PC-9 (cell line): ENCODE measurements at regions not wholly inside any gene's neighbourhood (a gene's known extent, or its start where the extent isn't known, plus 50 kb on each side); places are given as distances from the start of the nearest gene placed in this dataset.

Experiments used
- BruUV-seq: library from RNA; stranded (reverse); fragments of 400-500 nt; replicated peaks from 2 replicates; lab custom pipeline; 2021; lab: Mats Ljungman, UMichigan
- CTCF ChIA-PET: fragments of 300-600 bp; sonication (Branson Sonifier 250); formaldehyde crosslinking; loops from one replicate; lab custom pipeline; 2022; ENCODE audit warnings: antibody characterized with exemption; lab: Charles Lee
- POLR2A ChIA-PET: fragments of 300-600 bp; sonication (Branson Sonifier 250); formaldehyde crosslinking; loops from one replicate; lab custom pipeline; 2022; ENCODE audit warnings: antibody characterized with exemption; ENCODE audit not compliant: unreplicated experiment; lab: Charles Lee
- DNase-seq, 2 experiments: peaks; one replicate each; pipeline versions ENCODE4 v3.0.0 to v3.0.0-alpha.2; 2015 to 2022; ENCODE audit warnings: mixed read lengths in 1 of 2
- H2AFZ ChIP-seq: fragments of 200-600 bp; sonication (generic); 2 replicates; pipeline ENCODE4 v1.8.1; 2017; ENCODE audit warnings: antibody characterized with exemption
- H3F3A ChIP-seq: fragments of 200-600 bp; sonication (generic); 2 replicates; pipeline ENCODE4 v1.8.1; 2017; ENCODE audit warnings: antibody characterized with exemption, mild to moderate bottlenecking, low read depth; ENCODE audit not compliant: insufficient read depth
- H3K27ac ChIP-seq: fragments of 200-600 bp; sonication (generic); 2 replicates; pipeline ENCODE4 v1.6.1; 2016; ENCODE audit warnings: mixed run types
- H3K27me3 ChIP-seq: fragments of 200-600 bp; sonication (generic); 2 replicates; pipeline ENCODE4 v1.6.1; 2016; ENCODE audit warnings: low read depth, mixed run types; ENCODE audit not compliant: insufficient read depth
- H3K36me3 ChIP-seq: fragments of 200-600 bp; sonication (generic); 2 replicates; pipeline ENCODE4 v1.6.1; 2016; ENCODE audit warnings: low read depth, mixed run types
- H3K4me1 ChIP-seq: fragments of 200-600 bp; sonication (generic); replicated peaks from 2 replicates; pipeline ENCODE4 v1.6.1; 2016; ENCODE audit warnings: mixed run types; ENCODE audit not compliant: insufficient read depth
- H3K4me2 ChIP-seq: fragments of 200-600 bp; sonication (generic); 2 replicates; pipeline ENCODE4 v1.6.1; 2017; ENCODE audit warnings: mixed run types
- H3K4me3 ChIP-seq: fragments of 200-600 bp; sonication (generic); 2 replicates; pipeline ENCODE4 v1.6.1; 2016; ENCODE audit warnings: mixed run types
- H3K79me2 ChIP-seq: fragments of 200-600 bp; sonication (generic); 2 replicates; pipeline ENCODE4 v1.6.1; 2017; ENCODE audit warnings: low read depth, mixed run types
- H3K9me2 ChIP-seq: fragments of 200-600 bp; sonication (generic); 2 replicates; pipeline ENCODE4 v1.8.1; 2017; ENCODE audit warnings: mild to moderate bottlenecking; ENCODE audit not compliant: insufficient read depth
- H3K9me3 ChIP-seq: fragments of 200-600 bp; sonication (generic); 2 replicates; pipeline ENCODE4 v1.8.1; 2016; ENCODE audit warnings: low read depth; ENCODE audit not compliant: insufficient read depth
- H4K20me1 ChIP-seq: fragments of 200-600 bp; sonication (generic); 2 replicates; pipeline ENCODE4 v1.8.1; 2017; ENCODE audit not compliant: insufficient read depth
- CTCF ChIP-seq: fragments of 200-600 bp; sonication (generic); conservative IDR thresholded peaks from 2 replicates; pipeline ENCODE4 v1.6.1; 2017; ENCODE audit warnings: mixed run types, antibody characterized with exemption, mild to moderate bottlenecking, moderate library complexity
- EZH2 ChIP-seq: fragments of 200-600 bp; sonication (generic); IDR thresholded peaks from 2 replicates; pipeline ENCODE4 v1.8.0; 2017; ENCODE audit warnings: antibody characterized with exemption, low read depth
- intact Hi-C: fragments of 100-400 bp; cut with micrococcal nuclease; formaldehyde crosslinking; loops from one replicate; pipeline ENCODE4 v1.10.0; 2022; ENCODE audit not compliant: unreplicated experiment

- Histone ChIP-seq H3K4me1 (no peaks in the 10 kb centered on the region), H3K9me3 (no peaks in the 10 kb centered on the region), H3K4me3 (no peak overlapping the region), H4K20me1 (no peaks in the 10 kb centered on the region), H3K4me2 (no peak overlapping the region), H3K9me2 (no peaks in the 10 kb centered on the region), H3K27me3 (no peaks in the 10 kb centered on the region), H3K79me2 (no peaks in the 10 kb centered on the region), H3K27ac (no peak overlapping the region), H3K36me3 (no peaks in the 10 kb centered on the region), H2AFZ (no peak overlapping the region), H3F3A (no peaks in the 10 kb centered on the region)
- POLR2A ChIA-PET = no interaction called here
- DNase-seq = no peak
- CTCF ChIA-PET = no interaction called here
- no TSS peak for BruUV-seq
- intact Hi-C loops = no loop called here
- TF ChIP-seq EZH2 (no peak), CTCF (no peak)
Measured at GRCh38 chr15:94052711-94053110, 178.7 kb upstream of the MCTP2 start.

DNA sequence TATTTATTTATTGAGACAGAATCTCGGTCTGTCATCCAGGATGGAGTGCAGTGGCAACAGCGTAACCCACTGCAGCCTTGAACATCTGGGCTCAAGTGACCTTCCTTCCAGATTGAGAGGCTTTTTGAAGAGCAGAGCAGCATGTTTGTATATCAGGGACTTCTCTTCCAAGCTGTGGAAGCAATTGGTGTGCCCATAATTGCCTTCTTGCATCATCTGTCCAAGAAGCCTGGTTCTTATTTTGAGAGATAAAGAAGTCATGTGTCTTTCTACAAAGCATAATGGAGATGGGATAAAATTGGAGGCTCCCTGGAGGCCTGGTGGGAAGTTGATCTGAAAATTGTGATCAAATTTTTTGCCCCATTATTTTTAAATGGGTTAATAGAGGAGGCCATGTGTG lies 183.8 kb upstream of the MCTP2 start:
- POLR2A ChIA-PET = no interaction called here
- Histone ChIP-seq H3K27ac (no peak overlapping the region), H3K27me3 (no peaks in the 10 kb centered on the region), H3K9me2 (no peaks in the 10 kb centered on the region), H3K9me3 (no peaks in the 10 kb centered on the region), H3K36me3 (no peaks in the 10 kb centered on the region), H3F3A (no peaks in the 10 kb centered on the region), H3K79me2 (no peaks in the 10 kb centered on the region), H2AFZ (no peak overlapping the region), H4K20me1 (no peaks in the 10 kb centered on the region), H3K4me2 (no peak overlapping the region), H3K4me3 (no peak overlapping the region), H3K4me1 (no peaks in the 10 kb centered on the region)
- CTCF ChIA-PET = no interaction called here
- no peak for TF ChIP-seq CTCF
- no peak for TF ChIP-seq EZH2
- intact Hi-C loops = no loop called here
- DNase-seq = no peak
- BruUV-seq = no TSS peak

GRCh38 chr15:94042180-94042928 lies 189.0 kb upstream of the MCTP2 start:
- TF ChIP-seq EZH2 (no peak), CTCF (no peak)
- no peaks in the 10 kb centered on the region for H3K79me2 ChIP-seq
- no peak overlapping the region for H2AFZ ChIP-seq
- intact Hi-C loops = no loop called here
- H3K4me2 ChIP-seq = no peak overlapping the region
- H3K9me2 ChIP-seq = no peaks in the 10 kb centered on the region
- ChIA-PET POLR2A (no interaction called here), CTCF (no interaction called here)
- H3K36me3 ChIP-seq = no peaks in the 10 kb centered on the region
- no peaks in the 10 kb centered on the region for H3F3A ChIP-seq
- no peak for DNase-seq
- H3K9me3 ChIP-seq = no peaks in the 10 kb centered on the region
- H3K27ac ChIP-seq = no peak overlapping the region
- no peaks in the 10 kb centered on the region for H3K4me1 ChIP-seq
- H4K20me1 ChIP-seq = no peaks in the 10 kb centered on the region
- no peak overlapping the region for H3K4me3 ChIP-seq
- no TSS peak for BruUV-seq
- H3K27me3 ChIP-seq = no peaks in the 10 kb centered on the region
